ENCODE measurements at regions not wholly inside any gene's neighbourhood (a gene's known extent, or its start where the extent isn't known, plus 50 kb on each side); places are given as distances from the start of the nearest gene placed in this dataset.

DNA sequence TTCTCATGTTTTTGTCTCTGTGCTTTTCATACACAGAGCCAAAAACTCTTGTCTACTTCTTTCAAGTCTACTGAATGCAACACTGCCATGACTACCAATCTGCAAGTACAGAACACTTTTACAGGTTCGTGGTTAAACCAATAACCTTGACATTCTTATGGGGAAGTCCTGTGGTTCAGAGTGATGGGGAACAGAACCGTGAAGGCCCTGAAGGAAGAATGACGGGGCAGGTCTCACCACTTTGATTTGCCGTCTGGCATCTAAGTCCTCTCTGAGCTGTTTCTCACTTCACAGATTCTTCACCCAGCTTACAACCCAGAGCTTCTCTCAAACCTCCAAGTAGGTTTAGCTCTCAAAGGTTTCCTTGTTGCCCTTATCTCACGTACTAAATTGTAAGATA lies 117.5 kb upstream of the SNTG2 start:
- Histone ChIP-seq H3K4me2 (ENCODE audit: insufficient read depth in 1 of 2, low read depth in 2 of 2, low read length in 2 of 2) (no peak overlapping the region), H3K79me1 (ENCODE audit: low read depth, low read length) (no peaks in the 10 kb centered on the region), H3K56ac (replicated peaks; ENCODE audit: insufficient read length, low read depth, low read length) (no peak overlapping the region), H4K20me1 (replicated peaks in 1 of 2; ENCODE audit: control insufficient read depth in 1 of 2, insufficient read depth in 2 of 2, low read length in 2 of 2) (no peaks in the 10 kb centered on the region), H4K8ac (ENCODE audit: extremely low read depth, insufficient read depth, low read length) (no peak overlapping the region), H3K18ac (ENCODE audit: extremely low read depth, low read length) (no peak overlapping the region), H3K36me3 (ENCODE audit: control insufficient read depth in 2 of 4, insufficient read depth in 4 of 4, low read length in 3 of 4) (no peaks in the 10 kb centered on the region), H3K23me2 (ENCODE audit: low read depth, low read length) (no peaks in the 10 kb centered on the region), H3K4ac (replicated peaks; ENCODE audit: insufficient read length, low read depth, low read length) (no peak overlapping the region), H4K91ac (replicated peaks; ENCODE audit: insufficient read length, low read length) (no peak overlapping the region), H3K27me3 (replicated peaks in 1 of 4; ENCODE audit: control insufficient read depth in 3 of 4, extremely low read depth in 1 of 4, insufficient read depth in 3 of 4, low read length in 3 of 4) (peaks cover 0 to 5% (median 3%) of the 10 kb centered on the region in 4 experiments; a peak in 4 of 7 replicates), H4K5ac (ENCODE audit: insufficient read length, low read depth, low read length) (no peak overlapping the region), H3K27ac (ENCODE audit: low read depth, low read length) (no peak overlapping the region), H2BK20ac (ENCODE audit: low read length) (no peak overlapping the region), H3K14ac (ENCODE audit: insufficient read length) (no peak overlapping the region), H2BK12ac (ENCODE audit: low read depth, low read length) (no peak overlapping the region), H3K4me3 (ENCODE audit: extremely low read depth in 1 of 4, insufficient read depth in 2 of 4, low read depth in 3 of 4, low read length in 4 of 4) (no peak overlapping the region), H2AFZ (ENCODE audit: low read length) (no peak overlapping the region), H2BK120ac (replicated peaks; ENCODE audit: low read depth, low read length) (no peak overlapping the region), H3K9ac (replicated peaks in 1 of 4; ENCODE audit: extremely low read depth in 1 of 4, low read depth in 3 of 4, low read length in 3 of 4) (no peak overlapping the region), H2BK15ac (ENCODE audit: low read length) (no peak overlapping the region), H2BK5ac (ENCODE audit: low read depth, low read length) (no peak overlapping the region), H3K79me2 (ENCODE audit: control insufficient read depth in 1 of 2, insufficient read depth in 2 of 2, low read length in 2 of 2) (no peaks in the 10 kb centered on the region), H3K9me3 (ENCODE audit: insufficient read depth in 2 of 2, low read depth in 1 of 2, low read length in 1 of 2) (no peaks in the 10 kb centered on the region), H3K4me1 (replicated peaks in 1 of 4; ENCODE audit: control insufficient read depth in 3 of 4, insufficient read depth in 4 of 4, low read length in 3 of 4) (peaks cover 0 to 16% (median 6%) of the 10 kb centered on the region in 4 experiments; a peak in 6 of 7 replicates), H3K23ac (ENCODE audit: insufficient read length) (no peak overlapping the region), H2AK5ac (ENCODE audit: low read depth, low read length) (no peak overlapping the region)
- ChIA-PET CTCF (ENCODE audit: partially characterized antibody) (interaction anchor here (0.7 to 1.7 kb wide), 3 partner anchors 20 to 186 kb away, joined by 3 to 6 read pairs (median 3); no protein-coding TSS in a partner anchor), POLR2A (ENCODE audit: partially characterized antibody) (interaction anchor here (1.1 kb wide), 1 partner anchor 113 kb away, joined by 3 read pairs; no protein-coding TSS in a partner anchor)
- 88% methylated on average over 5 of the region's 5 CpGs; no CpG with 5 or more reads in 1 of the 2 experiments for WGBS, 2 experiments (ENCODE audit: extremely low coverage in 1 of 2, insufficient coverage in 1 of 2, insufficient read length in 1 of 2, insufficient replicate concordance in 2 of 2, low coverage in 1 of 2, low lambda C conversion rate in 2 of 2, missing lambda C conversion rate in 1 of 2)
- no peak for DNase-seq (ENCODE audit: low read depth in 1 of 2, low spot score in 2 of 2)
- no peak for FAIRE-seq
- TF ChIP-seq JUND (IDR thresholded peaks at IDR 0.05; ENCODE audit: low read length) (no peak), EP300 (IDR thresholded peaks at IDR 0.05; ENCODE audit: borderline replicate concordance in 1 of 2, low read depth in 2 of 2, low read length in 2 of 2) (no peak), RAD21 (IDR thresholded peaks at IDR 0.05 in 1 of 2, conservative IDR thresholded peaks at IDR 0.05 in 1 of 2; ENCODE audit: low read depth in 2 of 2, low read length in 2 of 2) (no peak), NANOG (IDR thresholded peaks at IDR 0.05; ENCODE audit: insufficient read depth, low read depth, low read length, poor library complexity, severe bottlenecking) (no peak), SIX5 (IDR thresholded peaks at IDR 0.05; ENCODE audit: low read depth, low read length) (no peak), NRF1 (IDR thresholded peaks at IDR 0.05; ENCODE audit: low read depth, low read length) (no peak), RBBP5 (IDR thresholded peaks at IDR 0.05; ENCODE audit: borderline replicate concordance, low read depth, low read length) (no peak), SIRT6 (IDR thresholded peaks at IDR 0.05; ENCODE audit: low read length) (no peak), RNF2 (IDR thresholded peaks at IDR 0.05; ENCODE audit: borderline replicate concordance, low read depth, low read length, missing control alignments, poor library complexity, severe bottlenecking) (no peak), SP2 (IDR thresholded peaks at IDR 0.05; ENCODE audit: low read length) (no peak), TBP (IDR thresholded peaks at IDR 0.05; ENCODE audit: low read depth, low read length) (no peak), SRF (IDR thresholded peaks at IDR 0.05; ENCODE audit: low read depth, low read length) (no peak)
